T1000 (cell line): ENCODE measurements at regions not wholly inside any gene's neighbourhood (a gene's known extent, or its start where the extent isn't known, plus 50 kb on each side); places are given as distances from the start of the nearest gene placed in this dataset.
"Not testable (repeated sequence)": the region's sequence is repeated elsewhere in the genome, so short reads cannot be mapped to it uniquely, and the experiment has no call there.

Source experiments
- DNase-seq: peaks from one replicate; lab custom pipeline; 2025; ENCODE audit warnings: mixed read lengths; lab: John Stamatoyannopoulos, UW

- DNase-seq: no peak
These were observed 81.1 kb downstream of the ARL6IP4 start for GRCh38 chr12:123061441-123062205.

- no peak for DNase-seq
These were observed 79.0 kb downstream of the ARL6IP4 start for GRCh38 chr12:123059500-123059899.

- DNase-seq: no peak
These were observed 78.5 kb downstream of the ARL6IP4 start for GRCh38 chr12:123058980-123059379.

GRCh38 chr12:123058481-123058880 is 78.0 kb downstream of the ARL6IP4 start:
- no peak for DNase-seq

- no peak for DNase-seq
These were observed 77.2 kb downstream of the ARL6IP4 start for GRCh38 chr12:123057513-123058265.

GRCh38 chr12:123056709-123057108 is 76.2 kb downstream of the ARL6IP4 start:
- DNase-seq: no peak

- DNase-seq: no peak
These were observed 75.6 kb downstream of the ARL6IP4 start for GRCh38 chr12:123056053-123056452.

GRCh38 chr12:123055281-123055766 is 74.8 kb downstream of the ARL6IP4 start:
- DNase-seq: no peak

- no peak for DNase-seq
These were observed 73.9 kb downstream of the ARL6IP4 start for GRCh38 chr12:123054371-123054770.

GRCh38 chr12:123051556-123051955 is 71.1 kb downstream of the ARL6IP4 start:
- DNase-seq: no peak

- DNase-seq: no peak
These were observed 70.4 kb downstream of the ARL6IP4 start for GRCh38 chr12:123050913-123051312.

- peak; percentile 77 for DNase-seq
These were observed 69.9 kb downstream of the ARL6IP4 start for GRCh38 chr12:123050331-123050831.

- DNase-seq: no peak
These were observed 69.1 kb downstream of the ARL6IP4 start for GRCh38 chr12:123049398-123050240.

- not testable (repeated sequence) for DNase-seq
These were observed 67.4 kb downstream of the ARL6IP4 start for GRCh38 chr12:123047892-123048291.

GRCh38 chr12:123047289-123047688 is 66.8 kb downstream of the ARL6IP4 start:
- DNase-seq: no peak

- no peak for DNase-seq
These were observed 66.0 kb downstream of the ARL6IP4 start for GRCh38 chr12:123046431-123046830.

- DNase-seq: no peak
These were observed 65.2 kb downstream of the ARL6IP4 start for GRCh38 chr12:123045678-123046077.

- DNase-seq: no peak
These were observed 63.9 kb downstream of the ARL6IP4 start for GRCh38 chr12:123044351-123044750.

- peak; percentile 99 for DNase-seq
These were observed 63.1 kb downstream of the ARL6IP4 start for GRCh38 chr12:123043536-123044001.

- DNase-seq: no peak
These were observed 62.4 kb downstream of the ARL6IP4 start for GRCh38 chr12:123042833-123043232.

GRCh38 chr12:123041811-123042655 is 61.6 kb downstream of the ARL6IP4 start:
- DNase-seq: no peak
